GM06990 (cell line): ENCODE measurements at regions not wholly inside any gene's neighbourhood (a gene's known extent, or its start where the extent isn't known, plus 50 kb on each side); places are given as distances from the start of the nearest gene placed in this dataset.

Source experiments
- DNase-seq: peaks from one replicate; pipeline ENCODE4 v3.0.0-alpha.2; 2011; ENCODE audit not compliant: insufficient read length; ENCODE audit errors: extremely low read depth
- H3K27me3 ChIP-seq: replicated peaks from 2 replicates; pipeline ENCODE4 v1.6.0; 2011; ENCODE audit warnings: low read length; ENCODE audit not compliant: control insufficient read depth, insufficient read depth
- H3K36me3 ChIP-seq: 2 replicates; pipeline ENCODE4 v1.5.1; 2011; ENCODE audit warnings: low read length; ENCODE audit not compliant: control insufficient read depth, insufficient read depth
- H3K4me3 ChIP-seq: replicated peaks from 2 replicates; pipeline ENCODE4 v1.5.1; 2011; ENCODE audit warnings: low read depth, mild to moderate bottlenecking, control low read depth, low read length
- TF ChIP-seq, protein P1 (sequence below): IDR thresholded peaks from 2 replicates; pipeline ENCODE4 v1.5.1; 2011; ENCODE audit warnings: low read length, control low read depth, mild to moderate bottlenecking, inconsistent platforms; ENCODE audit not compliant: insufficient read depth, poor library complexity, severe bottlenecking

DNA sequence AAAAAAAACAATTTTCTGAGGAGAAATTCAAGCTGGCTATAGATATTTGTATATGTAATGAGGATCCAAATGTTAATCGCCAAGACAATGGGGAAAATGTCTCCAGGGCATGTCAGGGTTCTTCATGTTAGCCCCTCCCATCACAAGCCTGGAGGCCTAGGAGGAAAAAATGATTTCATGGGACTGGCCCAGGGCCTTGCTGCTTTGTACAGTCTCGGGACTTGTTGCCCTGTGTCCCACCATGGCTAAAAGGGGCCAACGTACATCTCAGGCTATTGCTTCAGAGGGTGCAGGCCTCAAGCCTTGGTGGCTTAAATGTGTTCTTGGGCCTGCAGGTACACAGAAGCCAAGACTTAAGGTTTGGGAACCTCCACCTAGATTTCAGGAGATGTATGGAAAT is 62.1 kb upstream of the SLC5A12 start:
- TF ChIP-seq, protein P1, sequence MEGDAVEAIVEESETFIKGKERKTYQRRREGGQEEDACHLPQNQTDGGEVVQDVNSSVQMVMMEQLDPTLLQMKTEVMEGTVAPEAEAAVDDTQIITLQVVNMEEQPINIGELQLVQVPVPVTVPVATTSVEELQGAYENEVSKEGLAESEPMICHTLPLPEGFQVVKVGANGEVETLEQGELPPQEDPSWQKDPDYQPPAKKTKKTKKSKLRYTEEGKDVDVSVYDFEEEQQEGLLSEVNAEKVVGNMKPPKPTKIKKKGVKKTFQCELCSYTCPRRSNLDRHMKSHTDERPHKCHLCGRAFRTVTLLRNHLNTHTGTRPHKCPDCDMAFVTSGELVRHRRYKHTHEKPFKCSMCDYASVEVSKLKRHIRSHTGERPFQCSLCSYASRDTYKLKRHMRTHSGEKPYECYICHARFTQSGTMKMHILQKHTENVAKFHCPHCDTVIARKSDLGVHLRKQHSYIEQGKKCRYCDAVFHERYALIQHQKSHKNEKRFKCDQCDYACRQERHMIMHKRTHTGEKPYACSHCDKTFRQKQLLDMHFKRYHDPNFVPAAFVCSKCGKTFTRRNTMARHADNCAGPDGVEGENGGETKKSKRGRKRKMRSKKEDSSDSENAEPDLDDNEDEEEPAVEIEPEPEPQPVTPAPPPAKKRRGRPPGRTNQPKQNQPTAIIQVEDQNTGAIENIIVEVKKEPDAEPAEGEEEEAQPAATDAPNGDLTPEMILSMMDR = no peak

DNA sequence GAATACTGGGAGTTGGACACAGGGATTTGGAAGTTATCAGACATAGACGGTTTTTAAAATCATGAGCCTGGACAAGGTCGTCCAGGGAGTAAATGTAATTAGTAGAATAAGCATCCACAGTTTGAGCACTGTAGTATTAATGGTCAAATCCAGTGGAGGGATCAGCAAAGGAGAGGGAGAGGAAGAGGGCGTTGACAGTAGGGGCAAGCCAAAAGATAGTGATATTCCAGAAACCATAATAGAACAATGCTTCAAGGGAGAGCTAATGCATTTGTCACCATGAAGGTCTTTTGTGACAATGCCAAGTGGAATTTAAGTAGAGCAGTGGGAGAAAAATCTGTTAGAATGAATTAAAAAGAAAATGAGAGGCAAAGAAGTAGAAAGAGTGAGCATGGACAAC is 68.9 kb upstream of the SLC5A12 start:
- no peak overlapping the region for H3K4me3 ChIP-seq
- no peaks in the 10 kb centered on the region for H3K27me3 ChIP-seq
- H3K36me3 ChIP-seq = no peaks in the 10 kb centered on the region
- no peak for DNase-seq
- TF ChIP-seq, protein P1 = no peak

More for the DNA sequence above, 62.1 kb upstream of the SLC5A12 start:
- DNase-seq = no peak
- Histone ChIP-seq H3K27me3 (no peaks in the 10 kb centered on the region), H3K4me3 (no peak overlapping the region), H3K36me3 (no peaks in the 10 kb centered on the region)

DNA sequence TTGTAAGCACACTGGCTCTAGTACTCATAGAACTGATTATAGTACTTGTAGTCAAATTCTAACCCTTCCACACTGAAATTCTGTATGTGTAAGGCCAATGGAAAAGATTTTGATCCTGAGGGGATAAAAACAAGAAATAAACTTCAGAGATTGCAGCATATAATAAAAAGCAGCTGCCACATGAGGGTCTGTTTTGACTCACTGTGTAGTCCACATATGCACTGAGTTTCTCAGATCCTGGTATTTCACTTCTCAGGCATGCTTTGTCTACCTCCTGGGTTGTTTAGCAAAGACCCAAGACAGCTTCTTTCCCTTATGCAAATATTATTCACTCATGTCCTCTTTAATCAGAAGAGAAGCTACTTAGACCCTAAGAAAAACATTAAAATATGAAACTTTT is 71.1 kb upstream of the SLC5A12 start:
- no peaks in the 10 kb centered on the region for H3K27me3 ChIP-seq
- no peaks in the 10 kb centered on the region for H3K36me3 ChIP-seq
- TF ChIP-seq, protein P1 = no peak
- DNase-seq = no peak
- H3K4me3 ChIP-seq = no peak overlapping the region

DNA sequence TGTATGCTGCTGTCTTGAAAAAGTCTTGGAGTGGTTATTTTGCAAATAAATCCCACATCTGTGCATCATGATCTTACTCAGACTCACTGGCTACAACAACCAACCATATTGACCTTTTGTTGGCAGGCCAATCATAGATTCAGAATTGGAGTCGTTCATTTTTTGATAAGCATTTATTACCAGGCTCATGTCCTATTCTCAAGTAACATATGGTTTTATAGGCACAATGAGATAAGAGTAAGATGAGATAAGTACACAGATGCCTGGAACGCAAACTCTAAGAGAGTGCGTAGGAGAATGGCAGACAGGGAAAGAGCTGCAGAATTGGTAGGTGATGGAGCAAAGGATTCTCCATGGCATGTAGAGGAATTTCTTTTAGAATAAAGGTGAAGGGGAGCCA is 71.6 kb upstream of the SLC5A12 start:
- no peak for DNase-seq
- Histone ChIP-seq H3K36me3 (no peaks in the 10 kb centered on the region), H3K4me3 (no peak overlapping the region), H3K27me3 (no peaks in the 10 kb centered on the region)
- TF ChIP-seq, protein P1 = no peak

DNA sequence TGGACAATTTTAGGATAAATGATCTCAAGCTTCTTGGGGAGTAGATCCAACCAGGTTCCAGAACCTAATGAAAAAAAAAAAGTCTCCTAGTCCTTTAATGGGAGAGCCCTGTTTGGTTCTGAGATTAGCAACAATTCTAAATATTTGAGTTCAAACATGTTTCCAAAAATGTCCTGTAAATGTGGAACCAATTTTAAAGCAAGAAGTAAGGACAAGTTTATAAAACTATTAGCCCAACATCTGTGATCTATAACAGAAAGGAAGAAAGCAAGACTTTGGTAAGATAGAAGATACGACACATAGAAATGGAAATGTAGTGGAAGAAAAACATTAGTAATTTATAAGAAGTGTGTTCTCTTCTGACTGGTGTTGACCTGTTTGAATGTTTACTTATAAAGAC is 79.7 kb upstream of the SLC5A12 start:
- no peaks in the 10 kb centered on the region for H3K36me3 ChIP-seq
- no peak for DNase-seq
- TF ChIP-seq, protein P1 = no peak
- H3K27me3 ChIP-seq = no peaks in the 10 kb centered on the region
- no peak overlapping the region for H3K4me3 ChIP-seq

DNA sequence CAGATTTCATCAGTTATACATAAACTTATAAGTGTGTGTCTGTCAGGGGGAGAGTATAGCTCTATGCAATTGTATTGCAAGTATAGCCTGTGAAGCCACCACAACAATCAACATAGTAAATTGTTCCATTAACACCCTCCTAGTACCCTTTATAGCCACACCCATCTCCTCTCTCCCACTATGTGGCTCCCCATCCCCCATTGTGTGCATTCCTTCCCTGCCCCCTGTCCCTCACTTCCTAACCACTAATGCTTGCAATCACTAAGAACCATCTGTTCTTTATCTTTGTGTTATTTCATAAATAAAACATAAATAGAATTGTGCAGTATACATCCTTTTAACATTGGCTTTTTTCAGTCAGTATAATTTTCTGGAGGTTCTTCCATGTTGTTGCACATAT is 83.1 kb upstream of the SLC5A12 start:
- TF ChIP-seq, protein P1 = no peak
- Histone ChIP-seq H3K36me3 (no peaks in the 10 kb centered on the region), H3K27me3 (no peaks in the 10 kb centered on the region), H3K4me3 (no peak overlapping the region)
- no peak for DNase-seq
